Gastroesophageal sphincter (tissue), 3 donors: ENCODE measurements at regions not wholly inside any gene's neighbourhood (a gene's known extent, or its start where the extent isn't known, plus 50 kb on each side); places are given as distances from the start of the nearest gene placed in this dataset.

Source experiments
- EP300 ChIP-seq: sonication (generic); formaldehyde crosslinking; IDR thresholded peaks from one replicate; pipeline ENCODE4 v1.6.1; 2017; ENCODE audit warnings: antibody characterized with exemption, mild to moderate bottlenecking
- TF ChIP-seq, protein P1 (sequence below), 4 experiments: fragments of 200-600 bp in 2 of 4; fragments of 450-650 bp in 2 of 4; sonication (generic) in 1 of 4; IDR thresholded peaks; one replicate each; pipeline ENCODE4 v1.5.1; 2017 to 2019; ENCODE audit warnings: antibody characterized with exemption in 4 of 4, mild to moderate bottlenecking in 2 of 4, moderate library complexity in 2 of 4

- TF ChIP-seq EP300 = no peak
- TF ChIP-seq, protein P1, sequence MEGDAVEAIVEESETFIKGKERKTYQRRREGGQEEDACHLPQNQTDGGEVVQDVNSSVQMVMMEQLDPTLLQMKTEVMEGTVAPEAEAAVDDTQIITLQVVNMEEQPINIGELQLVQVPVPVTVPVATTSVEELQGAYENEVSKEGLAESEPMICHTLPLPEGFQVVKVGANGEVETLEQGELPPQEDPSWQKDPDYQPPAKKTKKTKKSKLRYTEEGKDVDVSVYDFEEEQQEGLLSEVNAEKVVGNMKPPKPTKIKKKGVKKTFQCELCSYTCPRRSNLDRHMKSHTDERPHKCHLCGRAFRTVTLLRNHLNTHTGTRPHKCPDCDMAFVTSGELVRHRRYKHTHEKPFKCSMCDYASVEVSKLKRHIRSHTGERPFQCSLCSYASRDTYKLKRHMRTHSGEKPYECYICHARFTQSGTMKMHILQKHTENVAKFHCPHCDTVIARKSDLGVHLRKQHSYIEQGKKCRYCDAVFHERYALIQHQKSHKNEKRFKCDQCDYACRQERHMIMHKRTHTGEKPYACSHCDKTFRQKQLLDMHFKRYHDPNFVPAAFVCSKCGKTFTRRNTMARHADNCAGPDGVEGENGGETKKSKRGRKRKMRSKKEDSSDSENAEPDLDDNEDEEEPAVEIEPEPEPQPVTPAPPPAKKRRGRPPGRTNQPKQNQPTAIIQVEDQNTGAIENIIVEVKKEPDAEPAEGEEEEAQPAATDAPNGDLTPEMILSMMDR (IDR thresholded peaks at IDR 0.05) = no peak
These were observed 95.4 kb downstream of the RMI2 start for GRCh38 chr16:11440657-11441012.
